ENCODE measurements at regions not wholly inside any gene's neighbourhood (a gene's known extent, or its start where the extent isn't known, plus 50 kb on each side); places are given as distances from the start of the nearest gene placed in this dataset.

DNA sequence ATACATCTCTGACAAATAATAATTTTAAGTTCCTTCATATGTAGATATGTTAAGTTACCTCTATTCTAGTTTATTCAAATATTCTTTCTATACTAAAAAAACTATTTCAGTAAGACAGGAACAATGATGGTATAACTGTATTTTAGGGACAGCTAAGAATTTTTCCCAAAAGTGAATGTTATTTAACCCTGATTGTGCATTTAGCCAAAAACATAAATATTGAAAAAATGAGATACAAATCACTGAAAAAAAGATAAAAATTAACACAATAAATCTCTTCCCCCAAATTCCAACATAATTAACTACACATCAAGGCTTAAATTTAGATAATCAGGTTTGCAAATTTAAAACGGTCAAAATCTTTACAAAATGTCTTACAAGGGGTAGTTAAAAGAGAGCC is 58.1 kb downstream of the KCNRG start:
- TF ChIP-seq, protein P1, sequence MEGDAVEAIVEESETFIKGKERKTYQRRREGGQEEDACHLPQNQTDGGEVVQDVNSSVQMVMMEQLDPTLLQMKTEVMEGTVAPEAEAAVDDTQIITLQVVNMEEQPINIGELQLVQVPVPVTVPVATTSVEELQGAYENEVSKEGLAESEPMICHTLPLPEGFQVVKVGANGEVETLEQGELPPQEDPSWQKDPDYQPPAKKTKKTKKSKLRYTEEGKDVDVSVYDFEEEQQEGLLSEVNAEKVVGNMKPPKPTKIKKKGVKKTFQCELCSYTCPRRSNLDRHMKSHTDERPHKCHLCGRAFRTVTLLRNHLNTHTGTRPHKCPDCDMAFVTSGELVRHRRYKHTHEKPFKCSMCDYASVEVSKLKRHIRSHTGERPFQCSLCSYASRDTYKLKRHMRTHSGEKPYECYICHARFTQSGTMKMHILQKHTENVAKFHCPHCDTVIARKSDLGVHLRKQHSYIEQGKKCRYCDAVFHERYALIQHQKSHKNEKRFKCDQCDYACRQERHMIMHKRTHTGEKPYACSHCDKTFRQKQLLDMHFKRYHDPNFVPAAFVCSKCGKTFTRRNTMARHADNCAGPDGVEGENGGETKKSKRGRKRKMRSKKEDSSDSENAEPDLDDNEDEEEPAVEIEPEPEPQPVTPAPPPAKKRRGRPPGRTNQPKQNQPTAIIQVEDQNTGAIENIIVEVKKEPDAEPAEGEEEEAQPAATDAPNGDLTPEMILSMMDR (IDR thresholded peaks at IDR 0.05) = no peak
- TF ChIP-seq POLR2A (IDR thresholded peaks at IDR 0.05) = no peak

All from lower leg skin (tissue), 3 donors.